ENCODE measurements at regions not wholly inside any gene's neighbourhood (a gene's known extent, or its start where the extent isn't known, plus 50 kb on each side); places are given as distances from the start of the nearest gene placed in this dataset.

- H3K27ac Mint-ChIP-seq (ENCODE audit: unreplicated experiment), result no peak overlapping the region
- peaks cover 21% of the 10 kb centered on the region for H3K9me3 Mint-ChIP-seq (ENCODE audit: unreplicated experiment)
- H3K4me1 Mint-ChIP-seq (ENCODE audit: unreplicated experiment), result no peaks in the 10 kb centered on the region
- H3K36me3 Mint-ChIP-seq (ENCODE audit: unreplicated experiment), result no peaks in the 10 kb centered on the region
- no peak for TF ChIP-seq CTCF (IDR thresholded peaks at IDR 0.05)
- DNase-seq (ENCODE audit: extremely low spot score, unreplicated experiment), result no peak
- H3K27me3 Mint-ChIP-seq (ENCODE audit: unreplicated experiment), result no peaks in the 10 kb centered on the region
- H3K4me3 Mint-ChIP-seq (ENCODE audit: unreplicated experiment), result no peak overlapping the region
These were observed 398.5 kb downstream of the NUF2 start for GRCh38 chr1:163720294-163720693.

GRCh38 chr1:163725551-163725950, 403.8 kb downstream of the NUF2 start:
- no peaks in the 10 kb centered on the region for H3K9me3 Mint-ChIP-seq (ENCODE audit: unreplicated experiment)
- no peak for DNase-seq (ENCODE audit: extremely low spot score, unreplicated experiment)
- H3K27me3 Mint-ChIP-seq (ENCODE audit: unreplicated experiment), result no peaks in the 10 kb centered on the region
- no peak for TF ChIP-seq CTCF (IDR thresholded peaks at IDR 0.05)
- H3K27ac Mint-ChIP-seq (ENCODE audit: unreplicated experiment), result no peak overlapping the region
- no peaks in the 10 kb centered on the region for H3K4me1 Mint-ChIP-seq (ENCODE audit: unreplicated experiment)
- no peaks in the 10 kb centered on the region for H3K36me3 Mint-ChIP-seq (ENCODE audit: unreplicated experiment)
- no peak overlapping the region for H3K4me3 Mint-ChIP-seq (ENCODE audit: unreplicated experiment)

DNA sequence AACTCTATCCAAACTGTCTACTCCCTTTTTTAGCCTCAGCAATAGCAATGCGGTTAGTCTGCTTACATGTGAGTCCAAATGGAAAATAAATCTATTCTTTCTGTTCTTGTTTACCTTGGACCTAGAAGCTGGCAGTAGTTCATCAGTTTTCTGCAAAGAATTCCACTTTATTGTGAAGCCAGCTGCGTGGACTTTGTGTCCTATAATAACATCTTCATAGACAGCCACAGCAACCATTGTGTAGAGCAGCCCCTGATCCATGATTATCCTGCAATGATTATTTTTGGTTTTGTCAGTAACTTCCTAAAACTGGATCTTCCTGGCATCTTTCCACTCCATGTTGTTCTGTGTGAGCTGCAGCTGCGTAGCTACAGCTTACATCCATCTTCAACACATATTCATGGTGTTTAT, 408.7 kb downstream of the NUF2 start:
- Mint-ChIP-seq H3K27ac (ENCODE audit: unreplicated experiment) (no peak overlapping the region), H3K4me3 (ENCODE audit: unreplicated experiment) (no peak overlapping the region), H3K27me3 (ENCODE audit: unreplicated experiment) (no peaks in the 10 kb centered on the region), H3K9me3 (ENCODE audit: unreplicated experiment) (no peaks in the 10 kb centered on the region), H3K4me1 (ENCODE audit: unreplicated experiment) (no peaks in the 10 kb centered on the region), H3K36me3 (ENCODE audit: unreplicated experiment) (no peaks in the 10 kb centered on the region)
- no peak for DNase-seq (ENCODE audit: extremely low spot score, unreplicated experiment)
- TF ChIP-seq CTCF (IDR thresholded peaks at IDR 0.05), result no peak

DNA sequence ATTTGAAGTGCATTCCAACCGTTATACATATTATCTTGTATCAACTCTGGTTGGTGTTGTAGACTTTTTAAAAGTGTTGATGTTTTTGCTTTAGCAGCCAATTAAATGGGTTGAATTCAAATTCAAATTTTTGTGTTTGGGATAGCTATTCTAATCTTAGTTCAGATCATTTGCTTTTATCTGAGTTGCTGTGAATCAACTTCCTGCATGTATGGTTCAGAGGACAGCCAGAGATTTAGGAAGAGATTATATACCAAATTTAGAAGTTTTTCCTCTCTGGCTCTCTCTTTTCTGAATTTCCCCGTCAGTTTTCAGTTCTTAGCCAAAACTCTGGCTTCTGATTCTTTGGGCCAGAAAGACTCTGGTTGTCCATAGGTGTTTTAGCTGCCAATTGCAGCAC, 415.5 kb downstream of the NUF2 start:
- Mint-ChIP-seq H3K9me3 (ENCODE audit: unreplicated experiment) (no peaks in the 10 kb centered on the region), H3K4me1 (ENCODE audit: unreplicated experiment) (no peaks in the 10 kb centered on the region), H3K27ac (ENCODE audit: unreplicated experiment) (no peak overlapping the region), H3K27me3 (ENCODE audit: unreplicated experiment) (no peaks in the 10 kb centered on the region), H3K4me3 (ENCODE audit: unreplicated experiment) (no peak overlapping the region), H3K36me3 (ENCODE audit: unreplicated experiment) (no peaks in the 10 kb centered on the region)
- DNase-seq (ENCODE audit: extremely low spot score, unreplicated experiment), result no peak
- TF ChIP-seq CTCF (IDR thresholded peaks at IDR 0.05), result no peak

GRCh38 chr1:163744301-163744887, 422.6 kb downstream of the NUF2 start:
- Mint-ChIP-seq H3K4me1 (ENCODE audit: unreplicated experiment) (no peaks in the 10 kb centered on the region), H3K36me3 (ENCODE audit: unreplicated experiment) (no peaks in the 10 kb centered on the region), H3K4me3 (ENCODE audit: unreplicated experiment) (no peak overlapping the region), H3K27me3 (ENCODE audit: unreplicated experiment) (no peaks in the 10 kb centered on the region), H3K9me3 (ENCODE audit: unreplicated experiment) (peaks cover 25% of the 10 kb centered on the region), H3K27ac (ENCODE audit: unreplicated experiment) (no peak overlapping the region)
- DNase-seq (ENCODE audit: extremely low spot score, unreplicated experiment), result no peak
- no peak for TF ChIP-seq CTCF (IDR thresholded peaks at IDR 0.05)
